ENCODE measurements at regions not wholly inside any gene's neighbourhood (a gene's known extent, or its start where the extent isn't known, plus 50 kb on each side); places are given as distances from the start of the nearest gene placed in this dataset.
"Not testable (repeated sequence)": the region's sequence is repeated elsewhere in the genome, so short reads cannot be mapped to it uniquely, and the experiment has no call there.

- no peaks in the 10 kb centered on the region for H3K4me1 ChIP-seq (ENCODE audit: control insufficient read depth in 1 of 2, insufficient read depth in 2 of 2, low read length in 2 of 2)
- H3K4me3 ChIP-seq (ENCODE audit: low read depth in 1 of 2, low read length in 2 of 2): no peak overlapping the region
- H3K27ac ChIP-seq (ENCODE audit: low read length): no peak overlapping the region
- no peaks in the 10 kb centered on the region for H3K36me3 ChIP-seq (ENCODE audit: control insufficient read depth in 1 of 2, insufficient read depth in 2 of 2, low read length in 2 of 2)
- H3K27me3 ChIP-seq (ENCODE audit: low read depth, low read length): no peaks in the 10 kb centered on the region
- no peaks in the 10 kb centered on the region for H3K9me3 ChIP-seq (ENCODE audit: control insufficient read depth in 1 of 2, low read length in 2 of 2)
Measured at GRCh38 chrX:148298737-148299136, 201.7 kb upstream of the AFF2 start.

DNA sequence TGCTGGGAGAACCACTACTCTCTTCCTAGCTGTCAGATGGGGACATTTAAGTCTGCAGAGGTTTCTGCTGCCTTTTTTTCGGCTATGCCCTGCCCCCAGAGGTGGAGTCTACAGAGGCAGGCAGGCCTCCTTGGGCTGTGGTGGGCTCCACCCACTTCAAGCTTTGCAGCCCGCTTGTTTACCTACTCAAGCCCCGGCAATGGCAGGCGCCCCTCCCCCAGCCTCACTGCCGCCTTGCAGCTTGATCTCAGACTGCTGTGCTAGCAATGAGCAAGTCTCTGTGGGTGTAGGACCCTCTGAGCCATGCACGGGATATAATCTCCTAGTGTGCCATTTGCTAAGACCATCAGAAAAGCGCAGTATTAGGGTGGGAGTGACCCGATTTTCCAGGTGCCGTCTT is 195.2 kb upstream of the AFF2 start:
- not testable (repeated sequence) for H3K27me3 ChIP-seq (ENCODE audit: low read depth, low read length); H3K4me1 ChIP-seq (ENCODE audit: control insufficient read depth in 1 of 2, insufficient read depth in 2 of 2, low read length in 2 of 2); H3K36me3 ChIP-seq (ENCODE audit: control insufficient read depth in 1 of 2, insufficient read depth in 2 of 2, low read length in 2 of 2); H3K4me3 ChIP-seq (ENCODE audit: low read depth in 1 of 2, low read length in 2 of 2); H3K9me3 ChIP-seq (ENCODE audit: control insufficient read depth in 1 of 2, low read length in 2 of 2); H3K27ac ChIP-seq (ENCODE audit: low read length)

DNA sequence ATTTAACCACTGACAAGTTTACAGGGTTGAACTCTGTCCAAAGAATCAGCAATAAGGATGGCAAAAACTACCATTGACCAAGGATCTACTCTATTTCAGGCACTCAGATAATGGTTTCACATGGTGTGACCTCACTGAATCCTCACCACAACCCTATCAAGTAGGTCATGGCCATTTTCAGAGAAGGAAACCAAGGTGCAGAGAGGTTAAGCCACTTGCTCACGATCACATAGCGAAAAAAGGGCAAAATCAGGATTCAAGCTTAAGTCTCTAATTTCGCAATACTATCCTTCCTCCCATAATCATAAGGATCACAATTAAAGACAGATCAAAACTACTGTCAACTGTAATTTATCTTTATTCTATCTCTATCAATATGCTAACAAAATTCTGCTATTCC is 191.0 kb upstream of the AFF2 start:
- no peak overlapping the region for H3K27ac ChIP-seq (ENCODE audit: low read length)
- H3K27me3 ChIP-seq (ENCODE audit: low read depth, low read length): no peaks in the 10 kb centered on the region
- H3K36me3 ChIP-seq (ENCODE audit: control insufficient read depth in 1 of 2, insufficient read depth in 2 of 2, low read length in 2 of 2): no peaks in the 10 kb centered on the region
- H3K9me3 ChIP-seq (ENCODE audit: control insufficient read depth in 1 of 2, low read length in 2 of 2): no peaks in the 10 kb centered on the region
- H3K4me1 ChIP-seq (ENCODE audit: control insufficient read depth in 1 of 2, insufficient read depth in 2 of 2, low read length in 2 of 2): no peaks in the 10 kb centered on the region
- no peak overlapping the region for H3K4me3 ChIP-seq (ENCODE audit: low read depth in 1 of 2, low read length in 2 of 2)

DNA sequence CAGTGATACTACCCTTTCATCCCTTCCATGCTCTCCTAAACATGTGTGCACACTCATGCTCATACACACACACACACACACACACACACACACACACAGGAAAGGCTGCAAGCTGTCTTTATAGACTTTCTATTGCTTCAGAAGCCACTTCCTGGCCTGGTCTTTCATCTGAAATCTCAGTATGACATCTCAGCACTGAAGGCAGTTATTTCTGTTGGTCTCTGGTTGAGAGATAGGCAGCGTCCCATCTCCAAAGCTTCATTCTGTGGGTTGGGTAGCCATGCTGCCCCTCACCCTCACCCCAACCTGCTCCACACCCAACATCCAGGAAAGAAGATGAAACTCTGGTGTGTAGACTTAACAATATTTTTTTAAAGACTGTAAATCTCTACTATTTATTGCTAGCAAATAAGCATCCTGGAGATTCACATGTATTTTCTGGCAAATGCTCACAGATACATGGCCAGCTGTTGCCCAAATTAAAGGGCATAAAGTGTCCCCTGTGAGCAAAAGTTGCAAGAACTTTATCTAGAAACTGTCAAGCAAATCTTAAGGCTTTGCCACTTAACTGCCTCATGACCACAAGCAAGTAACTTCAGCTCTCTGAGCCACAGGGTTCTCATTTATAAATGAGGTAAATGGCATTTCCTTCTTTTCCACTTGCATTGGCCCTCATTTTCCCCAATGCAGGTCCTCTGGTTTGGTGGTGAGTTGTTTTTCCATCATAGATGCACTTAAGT is 189.8 kb upstream of the AFF2 start:
- Histone ChIP-seq H3K36me3 (ENCODE audit: control insufficient read depth in 1 of 2, insufficient read depth in 2 of 2, low read length in 2 of 2) (no peaks in the 10 kb centered on the region), H3K27ac (ENCODE audit: low read length) (no peak overlapping the region), H3K9me3 (ENCODE audit: control insufficient read depth in 1 of 2, low read length in 2 of 2) (no peaks in the 10 kb centered on the region), H3K4me3 (ENCODE audit: low read depth in 1 of 2, low read length in 2 of 2) (no peak overlapping the region), H3K4me1 (ENCODE audit: control insufficient read depth in 1 of 2, insufficient read depth in 2 of 2, low read length in 2 of 2) (no peaks in the 10 kb centered on the region), H3K27me3 (ENCODE audit: low read depth, low read length) (no peaks in the 10 kb centered on the region)

- no peaks in the 10 kb centered on the region for H3K4me1 ChIP-seq (ENCODE audit: control insufficient read depth in 1 of 2, insufficient read depth in 2 of 2, low read length in 2 of 2)
- H3K36me3 ChIP-seq (ENCODE audit: control insufficient read depth in 1 of 2, insufficient read depth in 2 of 2, low read length in 2 of 2): no peaks in the 10 kb centered on the region
- H3K27me3 ChIP-seq (ENCODE audit: low read depth, low read length): no peaks in the 10 kb centered on the region
- H3K4me3 ChIP-seq (ENCODE audit: low read depth in 1 of 2, low read length in 2 of 2): no peak overlapping the region
- no peaks in the 10 kb centered on the region for H3K9me3 ChIP-seq (ENCODE audit: control insufficient read depth in 1 of 2, low read length in 2 of 2)
- H3K27ac ChIP-seq (ENCODE audit: low read length): no peak overlapping the region
Measured at GRCh38 chrX:148311544-148311943, 188.9 kb upstream of the AFF2 start.

GRCh38 chrX:148314876-148315275 is 185.5 kb upstream of the AFF2 start:
- H3K4me3 ChIP-seq (ENCODE audit: low read depth in 1 of 2, low read length in 2 of 2): no peak overlapping the region
- no peaks in the 10 kb centered on the region for H3K36me3 ChIP-seq (ENCODE audit: control insufficient read depth in 1 of 2, insufficient read depth in 2 of 2, low read length in 2 of 2)
- no peak overlapping the region for H3K27ac ChIP-seq (ENCODE audit: low read length)
- H3K4me1 ChIP-seq (ENCODE audit: control insufficient read depth in 1 of 2, insufficient read depth in 2 of 2, low read length in 2 of 2): no peaks in the 10 kb centered on the region
- no peaks in the 10 kb centered on the region for H3K27me3 ChIP-seq (ENCODE audit: low read depth, low read length)
- H3K9me3 ChIP-seq (ENCODE audit: control insufficient read depth in 1 of 2, low read length in 2 of 2): no peaks in the 10 kb centered on the region

DNA sequence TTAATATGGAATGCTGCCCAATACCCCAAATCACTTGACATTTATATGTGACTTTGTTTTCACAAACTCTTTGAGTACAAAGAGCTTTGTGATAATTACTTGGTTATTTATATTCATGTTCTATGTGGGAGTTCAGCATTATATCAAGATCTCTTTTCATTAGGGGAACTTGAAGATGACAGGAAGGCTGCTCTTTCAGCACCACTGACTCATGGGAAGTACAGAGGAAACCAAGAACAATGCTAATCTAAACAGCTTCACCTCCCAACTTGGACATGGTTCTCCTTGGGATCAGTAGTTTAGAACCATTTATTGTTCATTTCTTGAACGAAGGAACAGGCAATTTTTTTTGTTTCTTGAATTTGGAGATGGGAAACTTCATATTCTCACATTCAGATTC is 184.0 kb upstream of the AFF2 start:
- no peaks in the 10 kb centered on the region for H3K27me3 ChIP-seq (ENCODE audit: low read depth, low read length)
- no peaks in the 10 kb centered on the region for H3K4me1 ChIP-seq (ENCODE audit: control insufficient read depth in 1 of 2, insufficient read depth in 2 of 2, low read length in 2 of 2)

GRCh38 chrX:148322906-148323305 is 177.5 kb upstream of the AFF2 start:
- Histone ChIP-seq H3K4me3 (ENCODE audit: low read depth in 1 of 2, low read length in 2 of 2) (no peak overlapping the region), H3K4me1 (ENCODE audit: control insufficient read depth in 1 of 2, insufficient read depth in 2 of 2, low read length in 2 of 2) (no peaks in the 10 kb centered on the region), H3K9me3 (ENCODE audit: control insufficient read depth in 1 of 2, low read length in 2 of 2) (no peaks in the 10 kb centered on the region), H3K27ac (ENCODE audit: low read length) (no peak overlapping the region), H3K27me3 (ENCODE audit: low read depth, low read length) (no peaks in the 10 kb centered on the region), H3K36me3 (ENCODE audit: control insufficient read depth in 1 of 2, insufficient read depth in 2 of 2, low read length in 2 of 2) (no peaks in the 10 kb centered on the region)

More for the DNA sequence above, 184.0 kb upstream of the AFF2 start:
- Histone ChIP-seq H3K36me3 (ENCODE audit: control insufficient read depth in 1 of 2, insufficient read depth in 2 of 2, low read length in 2 of 2) (no peaks in the 10 kb centered on the region), H3K27ac (ENCODE audit: low read length) (no peak overlapping the region), H3K9me3 (ENCODE audit: control insufficient read depth in 1 of 2, low read length in 2 of 2) (no peaks in the 10 kb centered on the region), H3K4me3 (ENCODE audit: low read depth in 1 of 2, low read length in 2 of 2) (no peak overlapping the region)

GRCh38 chrX:148333989-148334388 is 166.4 kb upstream of the AFF2 start:
- Histone ChIP-seq H3K4me3 (ENCODE audit: low read depth in 1 of 2, low read length in 2 of 2) (no peak overlapping the region), H3K27me3 (ENCODE audit: low read depth, low read length) (no peaks in the 10 kb centered on the region), H3K9me3 (ENCODE audit: control insufficient read depth in 1 of 2, low read length in 2 of 2) (no peaks in the 10 kb centered on the region)

GRCh38 chrX:148337873-148338272 is 162.5 kb upstream of the AFF2 start:
- H3K36me3 ChIP-seq (ENCODE audit: control insufficient read depth in 1 of 2, insufficient read depth in 2 of 2, low read length in 2 of 2): no peaks in the 10 kb centered on the region
- H3K27me3 ChIP-seq (ENCODE audit: low read depth, low read length): no peaks in the 10 kb centered on the region
- H3K27ac ChIP-seq (ENCODE audit: low read length): no peak overlapping the region
- no peaks in the 10 kb centered on the region for H3K9me3 ChIP-seq (ENCODE audit: control insufficient read depth in 1 of 2, low read length in 2 of 2)
- no peak overlapping the region for H3K4me3 ChIP-seq (ENCODE audit: low read depth in 1 of 2, low read length in 2 of 2)
- H3K4me1 ChIP-seq (ENCODE audit: control insufficient read depth in 1 of 2, insufficient read depth in 2 of 2, low read length in 2 of 2): no peaks in the 10 kb centered on the region

More at GRCh38 chrX:148333989-148334388, 166.4 kb upstream of the AFF2 start:
- Histone ChIP-seq H3K27ac (ENCODE audit: low read length) (no peak overlapping the region), H3K36me3 (ENCODE audit: control insufficient read depth in 1 of 2, insufficient read depth in 2 of 2, low read length in 2 of 2) (no peaks in the 10 kb centered on the region), H3K4me1 (ENCODE audit: control insufficient read depth in 1 of 2, insufficient read depth in 2 of 2, low read length in 2 of 2) (no peaks in the 10 kb centered on the region)

DNA sequence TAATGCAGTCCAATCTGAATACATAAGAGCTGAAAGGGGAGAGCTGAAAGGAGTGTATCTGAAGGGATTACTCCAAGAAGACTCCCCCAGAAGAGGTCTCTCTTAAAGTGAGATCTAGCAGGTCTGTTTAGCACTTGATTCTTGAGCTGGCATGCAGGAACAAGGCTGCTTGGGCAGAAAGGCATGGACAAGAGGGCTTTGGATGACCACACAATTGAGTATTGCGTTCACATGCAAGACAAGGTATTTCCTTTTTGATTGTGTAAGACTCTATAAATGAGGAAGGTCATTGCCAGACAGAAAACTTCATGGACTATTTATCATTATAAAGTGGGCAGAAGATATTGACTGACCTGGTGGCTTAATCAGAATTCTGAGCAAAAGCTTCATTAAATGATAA is 145.5 kb upstream of the AFF2 start:
- Histone ChIP-seq H3K27ac (ENCODE audit: low read length) (no peak overlapping the region), H3K36me3 (ENCODE audit: control insufficient read depth in 1 of 2, insufficient read depth in 2 of 2, low read length in 2 of 2) (no peaks in the 10 kb centered on the region), H3K4me1 (ENCODE audit: control insufficient read depth in 1 of 2, insufficient read depth in 2 of 2, low read length in 2 of 2) (no peaks in the 10 kb centered on the region), H3K9me3 (ENCODE audit: control insufficient read depth in 1 of 2, low read length in 2 of 2) (no peaks in the 10 kb centered on the region), H3K27me3 (ENCODE audit: low read depth, low read length) (no peaks in the 10 kb centered on the region), H3K4me3 (ENCODE audit: low read depth in 1 of 2, low read length in 2 of 2) (no peak overlapping the region)

GRCh38 chrX:148361641-148362040 is 138.8 kb upstream of the AFF2 start:
- H3K36me3 ChIP-seq (ENCODE audit: control insufficient read depth in 1 of 2, insufficient read depth in 2 of 2, low read length in 2 of 2): no peaks in the 10 kb centered on the region
- no peaks in the 10 kb centered on the region for H3K9me3 ChIP-seq (ENCODE audit: control insufficient read depth in 1 of 2, low read length in 2 of 2)
- H3K4me1 ChIP-seq (ENCODE audit: control insufficient read depth in 1 of 2, insufficient read depth in 2 of 2, low read length in 2 of 2): no peaks in the 10 kb centered on the region
- H3K27ac ChIP-seq (ENCODE audit: low read length): no peak overlapping the region
- H3K27me3 ChIP-seq (ENCODE audit: low read depth, low read length): no peaks in the 10 kb centered on the region
- H3K4me3 ChIP-seq (ENCODE audit: low read depth in 1 of 2, low read length in 2 of 2): no peak overlapping the region
